ENCODE measurements at regions not wholly inside any gene's neighbourhood (a gene's known extent, or its start where the extent isn't known, plus 50 kb on each side); places are given as distances from the start of the nearest gene placed in this dataset.

DNA sequence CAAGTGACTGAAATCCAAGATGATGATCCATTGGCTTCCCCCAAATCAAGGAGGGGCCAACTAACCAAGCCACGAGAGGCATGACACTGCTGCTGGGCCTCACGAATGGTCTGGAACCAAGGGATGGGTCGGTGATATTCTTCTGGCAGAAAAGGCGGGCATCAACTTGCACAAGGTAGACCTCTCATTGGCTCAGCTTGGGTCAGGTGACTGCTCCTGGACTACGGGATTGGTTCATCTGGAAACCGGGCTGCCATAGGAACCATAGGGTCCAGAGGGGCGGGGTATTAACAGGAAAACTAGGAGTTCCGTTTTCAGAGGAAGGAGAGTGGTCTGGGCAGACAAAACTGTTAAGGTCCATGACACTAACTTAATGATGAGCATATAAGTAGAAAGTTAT is 100.9 kb downstream of the TFAP2C start:
- DNase-seq (no peak), ATAC-seq (no peak)
- Histone ChIP-seq H3K27ac (no peak overlapping the region), H3K36me3 (no peaks in the 10 kb centered on the region), H3K9me3 (no peaks in the 10 kb centered on the region), H3K4me1 (no peaks in the 10 kb centered on the region), H3K4me3 (no peak overlapping the region), H3K27me3 (no peaks in the 10 kb centered on the region)
- no peak for TF ChIP-seq POLR2A (IDR thresholded peaks at IDR 0.05)
- TF ChIP-seq, protein P1, sequence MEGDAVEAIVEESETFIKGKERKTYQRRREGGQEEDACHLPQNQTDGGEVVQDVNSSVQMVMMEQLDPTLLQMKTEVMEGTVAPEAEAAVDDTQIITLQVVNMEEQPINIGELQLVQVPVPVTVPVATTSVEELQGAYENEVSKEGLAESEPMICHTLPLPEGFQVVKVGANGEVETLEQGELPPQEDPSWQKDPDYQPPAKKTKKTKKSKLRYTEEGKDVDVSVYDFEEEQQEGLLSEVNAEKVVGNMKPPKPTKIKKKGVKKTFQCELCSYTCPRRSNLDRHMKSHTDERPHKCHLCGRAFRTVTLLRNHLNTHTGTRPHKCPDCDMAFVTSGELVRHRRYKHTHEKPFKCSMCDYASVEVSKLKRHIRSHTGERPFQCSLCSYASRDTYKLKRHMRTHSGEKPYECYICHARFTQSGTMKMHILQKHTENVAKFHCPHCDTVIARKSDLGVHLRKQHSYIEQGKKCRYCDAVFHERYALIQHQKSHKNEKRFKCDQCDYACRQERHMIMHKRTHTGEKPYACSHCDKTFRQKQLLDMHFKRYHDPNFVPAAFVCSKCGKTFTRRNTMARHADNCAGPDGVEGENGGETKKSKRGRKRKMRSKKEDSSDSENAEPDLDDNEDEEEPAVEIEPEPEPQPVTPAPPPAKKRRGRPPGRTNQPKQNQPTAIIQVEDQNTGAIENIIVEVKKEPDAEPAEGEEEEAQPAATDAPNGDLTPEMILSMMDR (IDR thresholded peaks at IDR 0.05) = no peak
- intact Hi-C loops (cut with DNase I) = no loop called here
- 55% methylated on average over 8 of the region's 8 CpGs for WGBS (ENCODE audit: insufficient coverage, low coverage, low lambda C conversion rate, missing lambda C conversion rate)

DNA sequence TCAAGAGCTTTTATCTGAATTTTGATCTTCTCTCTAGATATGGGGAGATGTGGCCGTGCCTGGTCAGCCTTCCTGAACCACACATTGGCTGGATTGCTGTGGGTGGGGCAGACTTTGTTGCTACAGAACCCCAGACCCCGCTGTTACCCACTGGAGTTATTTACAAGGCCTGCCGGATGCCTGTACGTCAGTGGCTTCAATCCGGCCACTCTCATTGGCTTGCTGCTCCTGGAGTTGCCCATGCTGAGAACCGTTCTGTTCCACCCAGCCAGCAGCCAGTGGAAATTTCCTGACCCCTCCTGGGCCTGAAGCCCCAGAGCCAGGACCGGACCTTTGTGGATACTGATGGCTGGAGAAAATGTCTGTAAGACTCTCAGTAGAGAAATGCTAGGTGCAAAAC is 101.9 kb downstream of the TFAP2C start:
- 60% methylated on average over 7 of the region's 7 CpGs for WGBS (ENCODE audit: insufficient coverage, low coverage, low lambda C conversion rate, missing lambda C conversion rate)
- H3K27me3 ChIP-seq = no peaks in the 10 kb centered on the region
- TF ChIP-seq POLR2A (IDR thresholded peaks at IDR 0.05) = no peak
- TF ChIP-seq, protein P1 (IDR thresholded peaks at IDR 0.05) = no peak
- no peaks in the 10 kb centered on the region for H3K9me3 ChIP-seq
- intact Hi-C loops (cut with DNase I) = no loop called here
- no peak for DNase-seq
- no peak overlapping the region for H3K27ac ChIP-seq
- H3K4me1 ChIP-seq = no peaks in the 10 kb centered on the region
- ATAC-seq = no peak
- H3K36me3 ChIP-seq = no peaks in the 10 kb centered on the region
- H3K4me3 ChIP-seq = no peak overlapping the region

DNA sequence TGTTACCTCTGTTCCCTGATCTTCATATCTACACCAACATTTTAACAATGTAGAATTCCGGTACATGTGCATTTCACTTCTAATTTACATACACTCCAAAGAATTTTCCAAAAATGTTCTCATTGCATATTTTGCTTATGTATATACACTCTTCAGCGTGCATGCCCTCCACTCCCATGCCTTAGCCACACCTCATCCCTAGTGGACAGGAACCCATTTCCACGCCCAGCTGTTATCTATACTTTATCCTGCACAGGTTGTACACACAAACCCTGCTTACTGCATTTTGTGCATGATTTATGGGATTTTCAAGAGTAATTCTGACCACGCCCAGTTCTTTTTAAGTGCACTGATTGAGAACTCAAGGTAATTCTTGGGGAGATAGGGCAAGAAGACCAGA is 102.4 kb downstream of the TFAP2C start:
- Histone ChIP-seq H3K4me1 (no peaks in the 10 kb centered on the region), H3K27ac (no peak overlapping the region), H3K4me3 (no peak overlapping the region), H3K9me3 (no peaks in the 10 kb centered on the region), H3K36me3 (no peaks in the 10 kb centered on the region), H3K27me3 (no peaks in the 10 kb centered on the region)
- intact Hi-C loops (cut with DNase I) = no loop called here
- DNase-seq = no peak
- TF ChIP-seq, protein P1 (IDR thresholded peaks at IDR 0.05) = no peak
- no peak for TF ChIP-seq POLR2A (IDR thresholded peaks at IDR 0.05)
- ATAC-seq = no peak
- WGBS (ENCODE audit: insufficient coverage, low coverage, low lambda C conversion rate, missing lambda C conversion rate) = 84% methylated on average over 4 of the region's 4 CpGs

DNA sequence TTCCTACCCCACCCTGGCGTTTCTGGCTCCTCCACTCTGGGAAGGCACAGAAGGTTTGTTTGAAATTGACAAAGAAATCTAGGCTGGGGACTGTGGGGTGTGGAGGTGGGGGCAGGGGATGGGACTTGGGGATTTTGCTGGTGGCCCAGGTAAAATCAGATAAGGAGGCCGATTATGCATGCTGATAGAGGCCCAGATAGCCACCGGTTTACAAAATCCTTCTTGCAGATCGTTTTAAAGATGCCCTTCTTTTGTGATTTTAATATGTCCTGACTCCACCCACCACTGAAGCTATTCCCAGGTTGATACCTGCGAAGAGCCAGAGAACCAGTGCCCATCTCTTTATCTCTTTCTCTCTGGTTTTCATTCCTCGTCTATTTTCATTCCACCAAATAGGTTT is 104.9 kb downstream of the TFAP2C start:
- no peak overlapping the region for H3K27ac ChIP-seq
- ATAC-seq (no peak), DNase-seq (no peak)
- no peaks in the 10 kb centered on the region for H3K9me3 ChIP-seq
- WGBS (ENCODE audit: insufficient coverage, low coverage, low lambda C conversion rate, missing lambda C conversion rate) = 17% methylated on average over 5 of the region's 6 CpGs
- intact Hi-C loops (cut with DNase I) = no loop called here
- H3K36me3 ChIP-seq = no peaks in the 10 kb centered on the region
- no peaks in the 10 kb centered on the region for H3K4me1 ChIP-seq
- no peaks in the 10 kb centered on the region for H3K27me3 ChIP-seq
- H3K4me3 ChIP-seq = no peak overlapping the region
- TF ChIP-seq POLR2A (IDR thresholded peaks at IDR 0.05) = no peak
- TF ChIP-seq, protein P1 (IDR thresholded peaks at IDR 0.05) = no peak

DNA sequence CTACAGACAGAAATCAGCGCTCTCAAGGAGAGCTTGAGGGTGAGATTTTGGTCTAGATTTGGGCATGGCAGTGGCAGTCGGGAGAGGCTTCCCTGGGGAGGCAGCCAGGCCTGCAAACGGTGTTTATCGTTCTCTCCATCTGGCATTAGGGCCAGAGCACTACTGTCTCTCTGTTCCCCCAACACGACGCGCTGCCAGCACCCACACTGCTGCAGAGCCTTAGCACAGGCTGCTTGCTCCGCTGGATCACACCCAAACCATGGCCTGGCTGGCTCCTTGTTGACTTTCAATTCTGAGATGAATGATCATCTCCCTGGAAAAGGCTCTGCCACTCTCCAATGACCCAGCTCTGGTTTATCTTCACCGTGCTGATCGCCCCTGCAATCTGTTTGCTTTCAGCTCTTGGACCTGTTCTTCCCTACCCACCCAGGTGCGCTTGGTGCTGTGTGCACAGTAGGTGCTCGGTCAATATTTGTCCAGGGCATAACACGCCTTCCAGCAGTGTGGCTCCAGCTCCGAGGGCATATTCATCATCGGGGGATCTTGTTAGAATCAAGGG is 106.1 kb downstream of the TFAP2C start:
- Histone ChIP-seq H3K36me3 (no peaks in the 10 kb centered on the region), H3K4me3 (no peak overlapping the region), H3K4me1 (no peaks in the 10 kb centered on the region), H3K27me3 (no peaks in the 10 kb centered on the region), H3K27ac (no peak overlapping the region), H3K9me3 (no peaks in the 10 kb centered on the region)
- intact Hi-C loops (cut with DNase I) = no loop called here
- TF ChIP-seq POLR2A (IDR thresholded peaks at IDR 0.05) = no peak
- TF ChIP-seq, protein P1 (IDR thresholded peaks at IDR 0.05) = no peak
- WGBS (ENCODE audit: insufficient coverage, low coverage, low lambda C conversion rate, missing lambda C conversion rate) = 10% methylated on average over 8 of the region's 15 CpGs
- DNase-seq (no peak), ATAC-seq (no peak)

Measured in right lobe of liver (tissue), 6 donors.